ENCODE measurements at regions not wholly inside any gene's neighbourhood (a gene's known extent, or its start where the extent isn't known, plus 50 kb on each side); places are given as distances from the start of the nearest gene placed in this dataset.
A peak's percentile ranks its signal among the peaks of the same experiment; 100 is the strongest.

- DNase-seq (ENCODE audit: extremely low read depth in 1 of 11, low read depth in 9 of 11, low spot score in 4 of 11): no peak
Measured at GRCh38 chr4:123488916-123489315, 92.3 kb downstream of the SPRY1 start.

- no peak for DNase-seq (ENCODE audit: extremely low read depth in 1 of 11, low read depth in 9 of 11, low spot score in 4 of 11)
Measured at GRCh38 chr4:123495530-123495929, 98.9 kb downstream of the SPRY1 start.

GRCh38 chr4:123496421-123496820 is 99.8 kb downstream of the SPRY1 start:
- no peak for DNase-seq (ENCODE audit: extremely low read depth in 1 of 11, low read depth in 9 of 11, low spot score in 4 of 11)

- DNase-seq (ENCODE audit: extremely low read depth in 1 of 11, low read depth in 9 of 11, low spot score in 4 of 11): no peak
Measured at GRCh38 chr4:123497340-123497739, 100.7 kb downstream of the SPRY1 start.

- DNase-seq (ENCODE audit: extremely low read depth in 1 of 11, low read depth in 9 of 11, low spot score in 4 of 11): no peak
Measured at GRCh38 chr4:123501733-123502132, 105.1 kb downstream of the SPRY1 start.

- DNase-seq (ENCODE audit: extremely low read depth in 1 of 11, low read depth in 9 of 11, low spot score in 4 of 11): no peak
Measured at GRCh38 chr4:123503698-123504363, 107.2 kb downstream of the SPRY1 start.

GRCh38 chr4:123505095-123506010 is 108.8 kb downstream of the SPRY1 start:
- DNase-seq (ENCODE audit: extremely low read depth in 1 of 11, low read depth in 9 of 11, low spot score in 4 of 11): peak; percentile 63 to 89 (median 80)

- DNase-seq (ENCODE audit: extremely low read depth in 1 of 11, low read depth in 9 of 11, low spot score in 4 of 11): no peak
Measured at GRCh38 chr4:123506011-123506695, 109.6 kb downstream of the SPRY1 start.

- DNase-seq (ENCODE audit: extremely low read depth in 1 of 11, low read depth in 9 of 11, low spot score in 4 of 11): no peak
Measured at GRCh38 chr4:123507376-123507775, 110.8 kb downstream of the SPRY1 start.

- no peak for DNase-seq (ENCODE audit: extremely low read depth in 1 of 11, low read depth in 9 of 11, low spot score in 4 of 11)
Measured at GRCh38 chr4:123510221-123510620, 113.6 kb downstream of the SPRY1 start.

GRCh38 chr4:123510659-123511058 is 114.1 kb downstream of the SPRY1 start:
- no peak for DNase-seq (ENCODE audit: extremely low read depth in 1 of 11, low read depth in 9 of 11, low spot score in 4 of 11)

- DNase-seq (ENCODE audit: extremely low read depth in 1 of 11, low read depth in 9 of 11, low spot score in 4 of 11): peak in 3 of 11 donors; percentile 50 to 60 (median 50)
Measured at GRCh38 chr4:123516576-123516975, 120.0 kb downstream of the SPRY1 start.

GRCh38 chr4:123517176-123517575 is 120.6 kb downstream of the SPRY1 start:
- DNase-seq (ENCODE audit: extremely low read depth in 1 of 11, low read depth in 9 of 11, low spot score in 4 of 11): no peak

- no peak for DNase-seq (ENCODE audit: extremely low read depth in 1 of 11, low read depth in 9 of 11, low spot score in 4 of 11)
Measured at GRCh38 chr4:123517971-123518370, 121.4 kb downstream of the SPRY1 start.

GRCh38 chr4:123520325-123520724 is 123.7 kb downstream of the SPRY1 start:
- DNase-seq (ENCODE audit: extremely low read depth in 1 of 11, low read depth in 9 of 11, low spot score in 4 of 11): no peak

GRCh38 chr4:123522081-123522480 is 125.5 kb downstream of the SPRY1 start:
- DNase-seq (ENCODE audit: extremely low read depth in 1 of 11, low read depth in 9 of 11, low spot score in 4 of 11): no peak

GRCh38 chr4:123522646-123523045 is 126.1 kb downstream of the SPRY1 start:
- DNase-seq (ENCODE audit: extremely low read depth in 1 of 11, low read depth in 9 of 11, low spot score in 4 of 11): no peak

GRCh38 chr4:123524958-123525628 is 128.5 kb downstream of the SPRY1 start:
- no peak for DNase-seq (ENCODE audit: extremely low read depth in 1 of 11, low read depth in 9 of 11, low spot score in 4 of 11)

GRCh38 chr4:123526511-123526910 is 129.9 kb downstream of the SPRY1 start:
- DNase-seq (ENCODE audit: extremely low read depth in 1 of 11, low read depth in 9 of 11, low spot score in 4 of 11): no peak

All from renal cortex interstitium (tissue), 11 donors.